ENCODE measurements at regions not wholly inside any gene's neighbourhood (a gene's known extent, or its start where the extent isn't known, plus 50 kb on each side); places are given as distances from the start of the nearest gene placed in this dataset.

DNA sequence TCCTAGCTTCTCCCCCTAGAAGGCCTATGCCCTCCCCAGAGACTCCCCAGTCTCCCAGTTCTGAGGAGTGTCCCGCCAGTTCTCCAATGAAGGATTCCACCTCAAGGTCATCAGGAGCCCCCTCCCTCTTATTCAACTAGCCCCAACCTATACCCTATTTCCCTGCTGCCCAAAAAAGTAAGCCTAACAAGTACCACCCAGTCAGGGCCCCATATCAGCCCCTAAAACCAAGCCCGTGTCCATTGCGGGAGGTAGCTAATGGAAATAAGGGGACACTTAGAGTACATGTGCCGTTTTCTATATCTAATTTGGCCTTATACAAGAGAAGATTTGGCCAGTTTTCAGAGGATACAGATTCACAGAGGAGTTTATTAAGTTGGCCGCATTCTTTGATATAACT, 416.2 kb downstream of the MATN1 start:
- TF ChIP-seq, protein P1, sequence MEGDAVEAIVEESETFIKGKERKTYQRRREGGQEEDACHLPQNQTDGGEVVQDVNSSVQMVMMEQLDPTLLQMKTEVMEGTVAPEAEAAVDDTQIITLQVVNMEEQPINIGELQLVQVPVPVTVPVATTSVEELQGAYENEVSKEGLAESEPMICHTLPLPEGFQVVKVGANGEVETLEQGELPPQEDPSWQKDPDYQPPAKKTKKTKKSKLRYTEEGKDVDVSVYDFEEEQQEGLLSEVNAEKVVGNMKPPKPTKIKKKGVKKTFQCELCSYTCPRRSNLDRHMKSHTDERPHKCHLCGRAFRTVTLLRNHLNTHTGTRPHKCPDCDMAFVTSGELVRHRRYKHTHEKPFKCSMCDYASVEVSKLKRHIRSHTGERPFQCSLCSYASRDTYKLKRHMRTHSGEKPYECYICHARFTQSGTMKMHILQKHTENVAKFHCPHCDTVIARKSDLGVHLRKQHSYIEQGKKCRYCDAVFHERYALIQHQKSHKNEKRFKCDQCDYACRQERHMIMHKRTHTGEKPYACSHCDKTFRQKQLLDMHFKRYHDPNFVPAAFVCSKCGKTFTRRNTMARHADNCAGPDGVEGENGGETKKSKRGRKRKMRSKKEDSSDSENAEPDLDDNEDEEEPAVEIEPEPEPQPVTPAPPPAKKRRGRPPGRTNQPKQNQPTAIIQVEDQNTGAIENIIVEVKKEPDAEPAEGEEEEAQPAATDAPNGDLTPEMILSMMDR (IDR thresholded peaks at IDR 0.05; ENCODE audit: low read depth, low read length, poor library complexity, severe bottlenecking) = no peak
- TF ChIP-seq EZH2phosphoT487 (IDR thresholded peaks at IDR 0.05; ENCODE audit: borderline replicate concordance, low read length) = no peak
